ENCODE measurements at regions not wholly inside any gene's neighbourhood (a gene's known extent, or its start where the extent isn't known, plus 50 kb on each side); places are given as distances from the start of the nearest gene placed in this dataset.
"Not testable (repeated sequence)": the region's sequence is repeated elsewhere in the genome, so short reads cannot be mapped to it uniquely, and the experiment has no call there.

DNA sequence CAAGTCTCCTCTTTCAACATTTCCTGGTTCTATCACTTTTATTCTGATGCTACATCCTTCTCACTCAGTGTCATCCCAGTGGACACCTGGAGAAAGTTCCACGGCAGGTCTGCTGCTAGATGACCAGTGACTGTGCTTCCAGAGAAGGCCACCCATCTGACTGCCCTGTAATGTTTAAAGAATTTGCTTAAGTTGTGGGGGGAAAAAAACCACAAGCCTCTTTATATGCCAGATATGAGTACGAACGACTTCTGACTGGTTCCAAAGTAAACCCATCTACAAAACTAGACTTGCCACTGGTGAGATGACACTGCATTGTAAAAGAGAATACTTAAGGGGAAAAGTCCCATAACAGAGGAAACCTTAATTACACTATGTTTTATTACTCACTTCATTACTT is 69.6 kb upstream of the VWC2 start:
- no peak for DNase-seq

DNA sequence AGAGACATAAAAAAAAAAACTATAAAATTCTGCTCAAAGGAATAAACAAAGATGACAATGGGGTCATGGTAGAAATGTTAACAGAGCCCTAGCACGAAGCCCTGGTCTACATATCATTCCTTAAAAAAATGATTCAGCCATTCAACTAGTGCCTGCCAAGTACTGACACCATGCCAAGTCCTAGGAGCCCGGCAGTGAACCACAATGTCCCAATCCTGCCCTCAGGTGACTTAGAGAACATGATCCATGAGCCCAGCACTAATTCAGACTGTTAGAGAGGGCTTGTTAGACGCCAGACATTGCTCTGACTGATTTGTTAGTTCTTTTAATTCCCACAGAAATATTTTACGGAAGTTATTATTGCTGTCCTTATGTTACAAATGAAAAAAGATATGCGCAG is 67.3 kb upstream of the VWC2 start:
- no peak for DNase-seq

DNA sequence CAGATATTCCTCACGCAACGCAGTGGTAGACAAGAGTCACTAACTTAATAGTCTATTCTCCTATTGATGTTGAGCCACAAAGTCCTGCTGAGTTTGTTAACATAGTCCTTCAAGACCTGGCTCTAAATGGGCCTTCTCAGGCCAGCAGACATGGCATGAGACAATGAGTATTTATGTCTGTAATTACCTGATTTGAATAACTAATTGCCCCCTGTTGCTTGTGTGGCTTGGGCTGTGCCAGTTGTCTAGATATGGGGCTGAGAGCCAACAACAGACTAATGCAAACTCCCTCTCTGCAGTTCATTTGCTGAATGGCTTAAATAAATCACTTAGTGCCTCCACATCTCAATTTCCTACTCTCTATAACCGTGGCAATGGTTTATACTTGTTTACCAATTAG is 65.5 kb upstream of the VWC2 start:
- DNase-seq = no peak

DNA sequence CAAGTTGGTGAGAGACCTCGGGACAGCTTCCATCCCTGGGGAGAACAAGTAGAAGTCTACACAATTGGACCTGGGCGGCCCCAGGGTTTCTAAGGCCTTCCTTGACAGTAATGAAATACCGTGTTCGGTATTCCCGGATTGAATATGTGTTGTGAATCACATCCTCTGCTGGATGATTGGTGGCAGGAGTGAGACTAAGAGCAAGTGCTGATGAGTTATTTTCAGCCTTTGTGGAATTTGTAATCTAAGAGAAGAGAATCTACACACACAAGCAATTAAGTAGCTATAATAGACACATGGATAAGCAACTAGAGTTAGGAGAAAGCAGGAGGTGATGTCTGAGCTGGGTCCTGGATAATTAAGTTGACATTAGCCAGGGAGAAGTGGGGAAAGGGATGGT is 64.8 kb upstream of the VWC2 start:
- no peak for DNase-seq

DNA sequence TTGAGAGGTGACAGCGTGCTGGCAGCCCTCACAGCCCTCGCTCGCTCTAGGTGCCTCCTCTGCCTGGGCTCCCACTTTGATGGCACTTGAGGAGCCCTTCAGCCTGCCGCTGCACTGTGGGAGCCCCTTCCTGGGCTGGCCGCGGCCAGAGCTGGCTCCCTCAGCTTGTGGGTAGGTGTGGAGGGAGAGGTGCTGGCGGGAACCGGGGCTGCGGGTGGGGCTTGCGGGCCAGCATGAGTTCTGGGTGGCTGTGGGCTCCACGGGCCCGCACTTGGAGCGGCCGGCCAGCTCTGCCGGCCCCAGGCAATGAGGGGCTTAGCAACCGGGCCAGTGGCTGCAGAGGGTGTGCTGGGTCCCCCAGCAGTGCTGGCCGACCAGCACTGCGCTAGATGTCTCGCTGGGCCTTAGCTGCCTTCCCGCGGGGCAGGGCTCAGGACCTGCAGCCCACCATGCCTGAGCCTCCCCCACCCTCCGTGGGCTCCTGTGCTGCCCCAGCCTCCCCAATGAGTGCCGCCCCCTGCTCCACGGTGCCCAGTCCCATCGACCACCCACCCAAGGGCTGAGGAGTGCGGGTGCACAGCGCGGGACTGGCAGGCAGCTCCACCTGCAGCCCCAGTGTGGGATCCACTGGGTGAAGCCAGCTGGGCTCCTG is 62.2 kb upstream of the VWC2 start:
- DNase-seq = not testable (repeated sequence)

DNA sequence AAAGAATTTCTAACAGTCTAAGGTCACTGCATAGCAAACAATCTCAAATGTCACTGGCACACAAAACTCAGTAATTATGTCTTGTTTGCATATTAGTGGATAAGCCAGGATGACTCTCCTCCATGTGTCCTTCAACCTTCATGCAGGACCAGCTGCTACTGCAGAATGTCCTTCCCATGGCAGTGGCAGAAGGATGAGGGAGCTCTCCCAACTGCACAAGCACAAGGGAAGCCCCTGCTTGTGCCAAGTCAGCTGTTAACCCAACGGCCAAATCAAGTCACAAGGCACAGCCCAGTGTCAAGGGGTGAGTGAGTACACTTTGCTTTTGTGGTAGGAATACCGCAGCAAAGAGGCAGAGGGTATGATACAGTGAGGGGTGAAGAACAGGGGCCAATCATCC is 59.3 kb upstream of the VWC2 start:
- DNase-seq = no peak

DNA sequence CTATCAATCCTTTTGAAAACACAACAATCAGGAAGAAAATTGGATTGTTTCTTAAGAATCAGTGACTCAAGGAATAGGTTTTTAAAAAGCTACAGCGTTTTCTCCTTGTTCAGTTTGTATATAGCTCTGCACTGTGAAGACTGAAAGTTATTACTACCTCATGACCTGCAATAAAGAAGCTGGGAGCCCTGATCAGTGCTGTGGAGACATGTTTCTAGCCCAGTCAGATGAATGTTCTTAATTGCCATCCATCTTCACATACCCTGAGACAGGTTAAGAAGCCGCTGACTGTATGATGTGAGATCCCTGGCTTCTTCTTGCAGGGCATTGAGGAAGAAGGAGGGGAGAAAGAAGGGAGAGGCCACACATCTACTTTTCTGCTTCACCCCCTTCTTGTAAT is 58.0 kb upstream of the VWC2 start:
- DNase-seq = no peak

DNA sequence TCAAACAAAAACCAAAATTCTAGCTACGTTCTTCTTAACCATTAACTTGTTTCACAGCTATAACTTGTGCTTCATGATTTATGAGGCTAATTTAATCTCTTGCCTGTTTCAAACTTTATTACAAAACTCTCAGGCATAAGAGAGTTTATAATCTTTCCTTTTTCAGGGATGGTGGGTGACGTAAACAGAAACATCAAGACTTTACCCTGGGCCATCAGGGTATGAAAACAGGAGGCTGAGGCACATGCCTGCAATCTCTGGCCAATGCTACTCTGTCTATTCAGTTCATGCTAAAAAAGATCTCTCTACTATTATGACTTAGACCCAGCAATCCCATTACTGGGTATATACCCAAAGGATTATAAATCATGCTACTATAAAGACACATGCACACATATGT is 55.9 kb upstream of the VWC2 start:
- no peak for DNase-seq

DNA sequence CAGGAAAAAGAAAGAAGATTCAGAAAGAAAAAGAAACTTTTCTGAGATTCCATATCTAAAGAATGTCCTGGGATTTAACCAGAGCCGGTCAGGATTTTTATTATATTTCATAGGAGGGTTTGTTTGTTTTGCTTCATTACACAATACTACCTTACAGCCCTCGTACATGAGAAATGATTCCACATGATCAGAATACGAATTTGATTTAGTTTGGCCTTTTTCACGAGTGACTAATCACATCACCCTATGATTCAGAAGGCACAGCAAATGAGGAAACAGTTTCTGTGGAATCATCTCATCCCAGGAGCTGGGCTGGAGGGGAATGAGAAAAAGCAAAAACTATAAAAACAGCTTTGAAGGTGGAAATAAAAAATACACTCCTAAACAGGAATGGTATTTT is 54.7 kb upstream of the VWC2 start:
- no peak for DNase-seq

DNA sequence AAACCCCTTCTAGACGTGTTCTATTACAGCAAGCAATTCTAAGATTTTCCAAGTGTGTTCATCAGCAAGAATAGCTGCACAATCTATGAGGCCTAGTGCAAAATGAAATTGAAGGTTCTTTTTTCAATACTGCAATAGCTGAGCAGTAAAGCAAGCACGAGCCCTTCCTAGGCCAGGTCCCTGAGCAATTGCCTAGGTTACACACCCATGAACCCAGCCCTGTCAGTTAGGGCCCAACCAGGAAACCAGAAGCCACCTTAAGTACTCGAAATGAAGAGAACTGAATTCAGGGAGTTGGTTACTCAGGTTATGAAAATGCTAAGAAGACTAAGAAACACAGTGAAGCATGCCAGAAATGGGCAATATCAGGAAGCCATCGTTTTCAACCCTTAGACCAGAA is 52.0 kb upstream of the VWC2 start:
- no peak for DNase-seq

Data from NCI-H526 treated with DMSO at 0.1 percent for 48 hours (cell line).